A673 (cell line): ENCODE measurements at regions not wholly inside any gene's neighbourhood (a gene's known extent, or its start where the extent isn't known, plus 50 kb on each side); places are given as distances from the start of the nearest gene placed in this dataset.

Experiments used
- EZH2 ChIP-seq: fragments of 200-600 bp; sonication (generic); IDR thresholded peaks from 2 replicates; pipeline ENCODE4 v1.6.1; 2017; ENCODE audit warnings: borderline replicate concordance, low read depth, mild to moderate bottlenecking, mixed read lengths, antibody characterized with exemption, low read length; ENCODE audit not compliant: poor library complexity, severe bottlenecking
- TF ChIP-seq, protein P1 (sequence below): fragments of 300-800, 200-600 bp; sonication (generic); conservative IDR thresholded peaks from 2 replicates; pipeline ENCODE4 v1.5.1; 2017; ENCODE audit warnings: low read depth, mild to moderate bottlenecking, antibody characterized with exemption, low read length, moderate library complexity, mixed read lengths

DNA sequence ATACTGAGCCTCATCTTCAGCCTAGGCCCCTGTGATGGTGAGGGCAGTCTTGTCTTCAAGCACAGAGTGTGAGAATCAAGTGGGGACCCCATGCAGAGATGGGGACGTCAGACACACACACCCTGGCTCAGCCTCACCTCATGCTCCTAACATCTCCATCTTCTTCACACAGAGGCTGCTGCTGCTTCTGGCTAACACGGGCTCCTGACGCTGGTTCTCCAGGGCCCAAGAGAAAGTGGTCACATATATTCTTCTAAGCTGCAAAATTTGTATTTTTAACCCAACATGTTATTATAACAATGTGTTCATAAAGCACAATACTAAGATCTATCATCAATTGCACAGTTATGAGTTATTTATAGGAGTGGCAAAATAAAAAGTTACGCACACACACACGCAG, 101.2 kb downstream of the VPREB1 start:
- TF ChIP-seq, protein P1, sequence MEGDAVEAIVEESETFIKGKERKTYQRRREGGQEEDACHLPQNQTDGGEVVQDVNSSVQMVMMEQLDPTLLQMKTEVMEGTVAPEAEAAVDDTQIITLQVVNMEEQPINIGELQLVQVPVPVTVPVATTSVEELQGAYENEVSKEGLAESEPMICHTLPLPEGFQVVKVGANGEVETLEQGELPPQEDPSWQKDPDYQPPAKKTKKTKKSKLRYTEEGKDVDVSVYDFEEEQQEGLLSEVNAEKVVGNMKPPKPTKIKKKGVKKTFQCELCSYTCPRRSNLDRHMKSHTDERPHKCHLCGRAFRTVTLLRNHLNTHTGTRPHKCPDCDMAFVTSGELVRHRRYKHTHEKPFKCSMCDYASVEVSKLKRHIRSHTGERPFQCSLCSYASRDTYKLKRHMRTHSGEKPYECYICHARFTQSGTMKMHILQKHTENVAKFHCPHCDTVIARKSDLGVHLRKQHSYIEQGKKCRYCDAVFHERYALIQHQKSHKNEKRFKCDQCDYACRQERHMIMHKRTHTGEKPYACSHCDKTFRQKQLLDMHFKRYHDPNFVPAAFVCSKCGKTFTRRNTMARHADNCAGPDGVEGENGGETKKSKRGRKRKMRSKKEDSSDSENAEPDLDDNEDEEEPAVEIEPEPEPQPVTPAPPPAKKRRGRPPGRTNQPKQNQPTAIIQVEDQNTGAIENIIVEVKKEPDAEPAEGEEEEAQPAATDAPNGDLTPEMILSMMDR: no peak
- no peak for TF ChIP-seq EZH2
